Left hindlimb (tissue), 1 donor: ENCODE measurements at regions not wholly inside any gene's neighbourhood (a gene's known extent, or its start where the extent isn't known, plus 50 kb on each side); places are given as distances from the start of the nearest gene placed in this dataset.

ENCODE experiments used
- DNase-seq: peaks from one replicate; pipeline ENCODE4 v3.0.0-alpha.2; 2018

DNA sequence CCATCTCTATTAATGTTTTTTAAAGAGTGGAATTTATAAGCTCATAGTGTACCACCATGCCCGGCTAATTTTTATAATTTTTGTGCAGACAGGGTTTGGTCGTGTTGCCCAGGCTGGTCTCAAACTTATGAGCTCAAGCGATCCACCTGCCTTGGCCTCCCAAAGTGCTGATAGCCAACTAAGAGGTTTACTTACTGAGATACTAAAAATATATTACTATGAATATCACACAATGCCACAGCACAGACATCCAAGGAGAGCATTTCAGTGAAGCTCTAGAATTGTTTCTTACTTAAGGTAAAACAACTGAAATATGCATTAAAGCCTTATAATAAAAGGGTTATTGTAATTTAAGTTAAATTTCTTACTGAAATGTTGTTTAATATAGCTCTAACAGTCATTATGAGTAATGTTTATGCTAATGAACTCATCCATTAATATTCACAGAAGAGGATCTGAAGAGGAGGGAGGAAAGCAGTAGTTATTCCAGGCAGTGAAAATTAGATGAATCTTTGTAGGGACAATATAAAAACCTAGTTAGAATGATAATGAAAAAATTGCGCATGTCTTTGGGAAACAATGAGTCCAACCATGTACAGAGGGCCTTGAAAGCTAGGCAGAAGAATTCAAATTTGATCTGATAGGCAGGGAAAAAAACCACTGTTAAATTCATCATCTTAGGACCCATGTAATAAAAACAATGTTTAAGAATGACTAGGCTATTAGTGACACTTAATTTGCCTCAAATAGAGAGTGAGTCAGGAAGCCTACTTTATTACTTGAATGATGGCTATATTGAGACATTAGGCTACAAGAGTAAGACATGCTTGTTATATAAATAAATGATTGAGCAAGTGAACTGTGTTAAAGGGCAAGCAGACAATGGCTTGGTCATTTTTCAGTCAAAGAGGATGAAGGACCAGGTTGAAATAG, 99.2 kb downstream of the SLC41A2 start:
- no peak for DNase-seq

GRCh38 chr12:104856531-104856930, 101.6 kb downstream of the SLC41A2 start:
- DNase-seq, result no peak

- DNase-seq, result no peak
These were observed 102.5 kb downstream of the SLC41A2 start for GRCh38 chr12:104855599-104855998.

GRCh38 chr12:104852896-104853295, 105.2 kb downstream of the SLC41A2 start:
- DNase-seq, result no peak

DNA sequence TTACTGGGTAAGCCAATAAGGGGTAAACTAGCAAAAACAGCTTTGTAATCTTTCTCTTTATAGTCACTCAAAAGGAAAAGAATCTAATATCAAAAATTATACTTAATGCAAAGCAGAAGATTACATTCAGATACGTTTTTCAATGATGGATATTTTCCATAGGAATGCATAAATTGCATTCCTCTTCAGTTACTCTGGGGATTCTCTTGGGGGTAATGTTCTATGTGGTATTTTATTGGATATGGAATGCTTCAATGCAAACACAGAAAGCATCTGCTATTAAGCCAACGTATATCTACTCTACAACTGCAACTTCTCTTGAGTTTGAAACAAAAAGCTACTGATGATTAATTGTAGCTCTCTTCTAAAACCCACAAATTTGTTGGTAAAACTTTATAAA, 106.0 kb downstream of the SLC41A2 start:
- no peak for DNase-seq

GRCh38 chr12:104850781-104851180, 107.3 kb downstream of the SLC41A2 start:
- no peak for DNase-seq

GRCh38 chr12:104846056-104846767, 111.9 kb downstream of the SLC41A2 start:
- no peak for DNase-seq

GRCh38 chr12:104844123-104844522, 114.0 kb downstream of the SLC41A2 start:
- no peak for DNase-seq

DNA sequence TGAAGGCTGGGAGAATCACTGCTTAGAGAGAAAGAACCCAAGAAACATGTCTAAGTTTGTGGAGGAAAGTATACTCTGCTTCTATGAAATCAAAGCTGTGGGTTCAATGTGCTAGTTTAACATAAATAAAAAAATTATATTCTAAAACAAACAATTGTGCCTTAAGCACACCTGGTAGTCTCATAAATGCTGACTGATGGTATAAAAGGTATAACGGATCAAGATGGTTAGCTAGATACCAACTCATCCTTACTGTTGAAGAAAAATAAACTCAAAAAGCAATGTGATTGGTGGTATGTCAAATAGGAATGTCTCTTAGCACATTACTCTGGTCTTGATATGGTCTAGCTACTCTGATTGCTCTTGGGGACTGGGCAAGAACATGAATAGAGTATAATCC, 117.8 kb downstream of the SLC41A2 start:
- no peak for DNase-seq

DNA sequence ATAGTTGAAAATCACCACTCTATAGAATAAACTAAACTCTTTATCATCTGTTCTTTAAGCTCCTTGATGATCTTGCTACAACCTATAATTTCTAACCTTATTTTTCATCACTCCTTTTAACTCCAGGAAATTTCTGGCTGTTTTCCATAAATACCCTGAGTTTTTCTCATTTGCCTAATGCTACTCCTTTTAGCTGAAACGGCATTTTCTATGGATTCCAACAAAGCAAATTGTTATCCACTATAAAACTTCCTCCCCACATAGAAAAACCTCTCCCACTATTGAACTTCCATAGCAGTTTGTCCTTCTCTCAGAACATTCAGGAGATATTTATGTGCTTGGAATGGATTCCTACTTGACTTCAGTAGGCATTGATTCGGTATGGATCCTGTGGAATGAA, 122.8 kb downstream of the SLC41A2 start:
- no peak for DNase-seq

- no peak for DNase-seq
These were observed 123.5 kb downstream of the SLC41A2 start for GRCh38 chr12:104834607-104835006.

DNA sequence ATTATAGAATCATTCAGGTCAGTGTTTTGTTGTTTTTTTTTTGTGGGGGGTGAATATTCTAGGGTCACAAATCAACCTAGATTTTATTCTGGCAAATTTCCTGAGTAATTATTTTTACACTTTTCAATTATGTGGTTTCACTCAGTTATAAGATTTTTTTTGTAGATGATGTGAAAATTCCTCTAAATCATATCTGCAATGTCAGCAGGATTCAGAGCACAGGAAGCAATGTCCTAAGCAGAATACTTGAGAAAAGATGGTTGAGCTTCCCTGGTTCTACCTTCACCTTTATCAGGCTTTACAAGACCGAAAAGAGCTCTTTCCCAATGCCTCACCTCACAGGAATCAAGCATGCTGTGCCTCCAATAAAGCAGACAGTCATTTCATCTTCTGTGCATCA, 124.3 kb downstream of the SLC41A2 start:
- DNase-seq, result no peak

DNA sequence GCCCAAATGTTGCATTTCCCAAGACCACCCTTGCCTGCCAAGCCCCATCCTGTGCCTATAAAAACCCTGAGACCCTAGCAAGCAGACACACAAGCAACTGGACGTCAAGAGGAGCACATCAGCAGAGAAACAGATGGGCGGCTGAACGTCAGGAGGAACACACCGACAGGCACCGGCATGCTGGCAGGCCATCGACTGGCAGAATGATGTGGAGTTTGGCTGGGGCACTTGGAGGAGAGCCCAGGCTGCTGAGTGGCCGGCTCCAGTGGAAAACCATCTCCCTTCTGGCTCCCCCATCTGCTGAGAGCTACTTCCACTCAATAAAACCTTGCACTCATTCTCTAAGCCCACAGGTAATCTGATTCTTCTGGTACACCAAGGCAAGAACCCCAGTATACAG, 130.1 kb downstream of the SLC41A2 start:
- no peak for DNase-seq

DNA sequence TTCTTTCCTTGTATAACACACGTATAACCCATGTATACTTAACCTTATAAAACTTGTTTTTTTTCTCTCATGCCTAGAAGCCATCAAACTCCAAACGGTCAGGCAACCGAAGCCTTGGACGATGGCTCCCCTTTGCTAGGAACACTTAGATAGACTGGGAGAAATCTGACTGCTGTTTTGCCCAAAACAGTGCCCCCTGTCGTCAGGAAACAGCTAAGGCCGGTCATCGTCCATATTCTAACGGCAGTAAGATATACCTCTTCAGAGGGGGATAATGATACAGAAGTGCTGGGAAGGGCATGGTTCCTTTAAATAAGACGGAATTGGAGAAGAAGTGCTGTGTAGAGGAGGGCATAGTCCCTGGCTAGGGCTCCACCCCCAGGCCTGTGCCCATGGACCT, 130.5 kb downstream of the SLC41A2 start:
- DNase-seq, result no peak

DNA sequence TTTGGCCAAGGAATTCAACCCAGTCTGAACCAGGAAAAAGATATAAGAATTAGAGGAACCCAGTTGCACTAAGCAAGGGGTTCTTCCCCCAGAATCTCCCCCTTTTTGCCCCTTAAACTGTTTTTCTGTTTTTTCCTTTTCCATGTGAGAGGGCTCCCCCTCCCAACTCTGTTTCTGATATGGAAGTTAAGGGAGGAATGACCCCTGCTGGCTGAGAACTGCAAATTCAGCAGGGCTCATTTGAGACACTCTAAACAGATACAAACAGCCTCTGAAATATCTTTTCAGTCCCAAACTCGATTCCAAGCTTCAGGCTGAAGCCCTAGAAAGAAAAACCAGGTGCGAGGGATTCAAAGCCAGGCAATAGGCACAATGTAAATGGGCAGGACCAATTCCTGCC, 132.7 kb downstream of the SLC41A2 start:
- no peak for DNase-seq

GRCh38 chr12:104823985-104824461, 134.1 kb downstream of the SLC41A2 start:
- no peak for DNase-seq

DNA sequence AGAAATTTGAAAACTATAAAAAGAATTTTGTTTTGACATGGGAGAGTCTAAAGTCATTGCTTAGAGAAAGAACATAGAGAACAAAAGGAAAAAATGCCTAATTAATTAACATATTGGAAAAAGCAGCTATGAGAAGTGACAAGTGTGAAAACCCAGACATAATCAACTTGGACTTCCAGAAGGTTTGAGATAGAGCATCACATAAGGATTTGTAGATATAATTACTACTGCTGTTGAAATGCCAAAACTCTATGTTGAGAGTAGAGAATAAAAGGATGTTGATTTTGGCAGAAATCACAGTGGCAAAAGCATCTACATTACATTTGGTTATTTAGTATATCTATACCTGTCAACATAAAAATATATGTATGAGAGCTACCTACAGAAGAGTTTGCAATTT, 135.1 kb downstream of the SLC41A2 start:
- no peak for DNase-seq

DNA sequence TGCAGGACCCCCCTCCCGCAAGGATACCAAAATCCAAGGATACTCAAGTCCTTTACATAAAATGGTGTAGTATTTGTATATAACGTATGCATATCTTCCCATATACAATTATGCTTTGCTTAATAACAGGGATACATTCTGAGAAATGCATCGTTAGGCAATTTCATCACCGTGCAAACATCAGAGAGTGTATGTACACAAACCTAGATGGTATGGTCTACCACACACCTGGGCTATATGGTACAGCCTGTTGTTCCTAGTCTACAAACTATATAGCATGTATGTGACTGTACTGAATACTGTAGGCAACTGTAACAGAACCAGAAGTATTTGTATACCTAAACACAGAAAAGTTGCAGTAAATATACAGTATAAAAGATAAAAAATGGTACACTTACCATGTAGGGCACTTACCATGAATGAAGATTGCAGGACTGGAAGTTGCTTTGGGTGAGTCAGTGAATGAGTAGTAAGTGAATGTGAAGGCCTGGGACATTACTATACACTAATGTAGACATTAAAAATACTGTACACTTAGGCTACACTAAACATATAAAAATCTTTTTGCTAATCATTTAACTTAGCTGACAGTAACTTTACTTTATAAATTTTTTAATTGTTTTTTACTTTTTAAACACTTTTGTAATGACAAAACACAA, 141.1 kb downstream of the SLC41A2 start:
- DNase-seq, result no peak

- no peak for DNase-seq
These were observed 142.2 kb downstream of the SLC41A2 start for GRCh38 chr12:104815935-104816334.

- no peak for DNase-seq
These were observed 143.1 kb downstream of the SLC41A2 start for GRCh38 chr12:104814944-104815343.
